ENCODE measurements at regions not wholly inside any gene's neighbourhood (a gene's known extent, or its start where the extent isn't known, plus 50 kb on each side); places are given as distances from the start of the nearest gene placed in this dataset.

DNA sequence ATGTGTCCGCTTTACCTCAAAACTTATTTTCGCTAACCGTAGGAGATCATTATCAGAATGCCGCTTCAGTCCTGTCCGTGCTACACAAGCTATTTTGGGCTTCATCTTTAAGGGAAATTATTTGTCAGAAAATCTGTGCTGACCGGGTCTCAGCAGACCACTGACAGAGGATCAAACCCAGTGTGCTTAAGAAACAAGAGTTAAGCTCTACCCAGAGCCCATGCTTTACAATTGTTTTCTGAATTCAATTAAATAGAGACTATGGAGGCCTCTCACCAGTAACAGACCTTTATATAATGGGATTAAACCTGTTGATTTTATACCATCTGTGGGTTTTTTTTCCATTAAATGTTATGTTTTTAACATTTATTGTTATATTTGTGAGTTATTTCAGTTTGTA, 1956.7 kb upstream of the PIK3C3 start:
- DNase-seq (ENCODE audit: low spot score): no peak

DNA sequence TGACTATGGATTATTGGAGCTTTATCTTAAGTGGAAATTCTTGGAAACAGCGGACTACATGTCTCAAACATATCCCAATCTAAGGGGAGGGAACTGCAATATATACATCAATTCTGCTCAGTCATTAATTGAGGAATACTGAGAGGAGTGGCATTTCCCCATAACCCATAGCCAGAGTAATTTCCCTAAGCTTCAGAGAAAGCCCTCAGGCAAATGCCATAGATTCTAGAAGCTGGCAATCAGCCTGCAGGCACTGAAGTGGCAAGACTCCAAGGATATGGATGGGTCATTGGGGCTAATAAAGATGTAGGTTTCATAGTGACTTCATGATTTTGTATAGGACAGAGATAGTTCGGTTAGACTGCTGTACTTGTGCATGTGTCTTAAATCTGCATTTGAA, 1960.5 kb upstream of the PIK3C3 start:
- no peak for DNase-seq (ENCODE audit: low spot score)

DNA sequence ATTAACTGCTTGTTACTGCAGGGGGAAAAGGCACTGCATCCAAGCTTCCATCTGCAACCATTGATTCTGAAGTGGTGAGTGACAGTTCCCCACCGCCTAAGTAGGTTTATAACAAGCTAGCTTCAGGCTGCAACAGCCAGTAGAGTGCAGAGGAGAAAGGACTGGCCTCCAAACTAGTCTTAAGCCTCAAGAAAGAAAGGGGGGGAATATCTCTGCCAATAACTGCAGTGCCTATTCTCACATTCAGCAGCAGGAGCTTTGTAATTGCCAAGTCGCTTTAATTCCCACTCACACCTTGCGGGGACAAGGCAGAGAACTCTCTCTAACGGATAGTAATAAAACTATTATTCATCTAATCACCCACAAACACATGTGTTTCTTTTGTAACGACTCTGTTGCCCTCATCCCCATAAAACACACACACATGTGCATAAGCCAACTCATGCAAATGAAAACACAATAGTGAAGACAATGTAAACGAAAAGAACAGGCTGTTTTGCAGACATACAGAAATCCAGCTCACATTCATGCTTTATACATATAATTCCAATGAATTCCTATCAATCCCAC, 1963.3 kb upstream of the PIK3C3 start:
- DNase-seq (ENCODE audit: low spot score): no peak

DNA sequence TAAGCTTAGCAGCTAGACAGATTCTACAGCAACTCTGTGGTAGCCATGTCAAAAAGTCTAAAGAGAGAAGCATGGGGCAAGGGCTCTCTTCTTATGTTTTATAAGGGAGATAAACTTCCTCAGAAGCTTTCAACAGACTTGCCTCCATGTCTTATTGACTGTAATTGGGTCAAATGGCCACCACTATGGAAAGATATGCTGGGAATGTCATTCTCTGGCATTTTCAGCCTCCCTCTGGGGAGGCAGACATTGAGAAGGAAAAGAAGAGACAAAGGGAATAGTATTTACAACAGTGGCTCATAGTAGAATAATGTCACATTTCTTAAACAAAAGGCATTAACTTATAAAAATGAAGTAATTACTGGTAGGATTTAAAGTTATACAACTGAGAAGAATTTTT, 1964.5 kb upstream of the PIK3C3 start:
- DNase-seq (ENCODE audit: low spot score): no peak

DNA sequence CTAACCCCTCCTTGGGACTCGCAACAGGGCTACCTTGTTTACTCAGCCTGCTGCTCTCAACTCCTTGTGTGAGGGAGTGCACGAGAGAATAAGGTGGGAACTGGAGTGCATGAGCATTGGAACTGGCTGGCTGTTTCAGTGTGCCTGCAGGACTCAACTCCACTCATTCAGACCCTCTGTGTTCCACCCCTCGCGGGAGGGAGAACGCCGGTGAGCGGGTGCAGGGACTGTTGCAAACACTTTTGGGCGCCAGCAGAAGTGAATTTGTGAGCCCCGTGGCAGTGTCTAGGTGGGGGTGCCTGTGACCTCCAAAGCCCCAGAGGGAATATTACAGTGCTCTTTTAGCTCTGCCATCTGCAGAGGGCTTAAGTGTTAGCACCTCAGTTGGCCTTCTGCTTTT, 1978.3 kb upstream of the PIK3C3 start:
- no peak for DNase-seq (ENCODE audit: low spot score)

DNA sequence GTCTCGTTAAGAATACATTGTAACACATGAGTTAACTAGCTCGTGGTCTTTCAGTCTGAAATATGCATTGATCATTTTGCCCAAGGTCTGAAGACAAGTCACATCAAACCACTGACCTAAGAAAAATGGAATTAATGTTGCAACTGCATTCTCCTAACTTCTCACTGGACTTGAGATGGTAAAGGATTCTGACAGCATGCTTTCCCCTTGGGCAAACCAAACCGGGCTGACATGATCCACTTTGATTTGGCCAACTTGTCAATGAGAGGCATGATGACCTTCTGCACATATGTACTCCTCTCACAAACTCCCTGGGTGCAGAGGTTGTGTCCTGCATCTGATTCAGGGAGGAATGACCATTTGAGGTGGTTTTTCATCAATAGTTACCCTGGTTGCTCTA, 1982.5 kb upstream of the PIK3C3 start:
- no peak for DNase-seq (ENCODE audit: low spot score)

DNA sequence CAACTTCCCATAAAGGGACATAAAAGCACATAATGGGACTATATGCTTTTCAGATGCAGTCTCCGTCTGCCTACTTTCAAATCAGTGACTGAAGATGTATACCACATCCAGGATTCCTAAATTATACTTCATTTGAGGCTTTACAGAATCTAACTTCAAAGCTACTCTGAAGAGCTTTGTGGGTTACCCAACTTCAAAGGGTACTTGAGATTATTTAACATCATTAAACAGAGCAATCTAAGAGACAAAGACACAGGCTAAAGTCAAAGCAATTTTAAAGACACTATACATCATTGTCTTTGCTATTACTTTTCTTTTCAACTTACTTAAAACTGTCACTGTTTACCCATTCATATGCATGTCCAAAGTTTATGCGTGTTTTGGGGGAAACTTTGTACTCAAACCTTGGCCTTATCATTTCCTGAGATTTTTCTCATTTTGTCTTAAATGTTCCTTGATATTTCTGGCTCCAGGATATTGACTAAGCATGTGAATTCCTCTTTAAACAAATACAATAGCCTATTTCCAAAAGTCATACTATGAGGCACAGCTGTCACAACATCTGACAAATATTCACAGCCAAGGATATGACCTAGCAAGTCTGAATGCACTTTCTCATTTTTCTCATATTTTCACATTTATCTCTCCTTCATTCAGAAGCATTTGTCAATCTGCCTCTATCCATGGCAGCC, 1985.1 kb upstream of the PIK3C3 start:
- no peak for DNase-seq (ENCODE audit: low spot score)

DNA sequence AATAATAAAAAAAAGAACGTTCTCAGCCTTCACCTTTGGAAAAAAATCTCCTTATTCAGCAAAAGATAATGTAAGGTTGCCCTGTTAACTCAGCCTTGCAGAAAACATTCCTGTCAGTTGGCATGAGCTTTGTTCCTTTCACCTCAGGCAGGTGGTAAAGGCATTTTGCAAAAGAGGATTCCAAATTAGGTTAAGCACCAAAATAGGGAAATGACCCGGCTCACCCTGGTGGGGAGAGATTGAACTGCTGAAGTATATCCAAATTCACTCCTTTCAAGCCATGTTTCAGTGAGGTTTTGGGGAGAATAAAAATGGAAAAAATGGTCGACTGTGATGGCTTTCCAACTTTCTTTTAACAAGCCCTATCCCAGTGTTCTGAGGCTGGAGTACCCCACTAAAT, 1988.8 kb upstream of the PIK3C3 start:
- no peak for DNase-seq (ENCODE audit: low spot score)

DNA sequence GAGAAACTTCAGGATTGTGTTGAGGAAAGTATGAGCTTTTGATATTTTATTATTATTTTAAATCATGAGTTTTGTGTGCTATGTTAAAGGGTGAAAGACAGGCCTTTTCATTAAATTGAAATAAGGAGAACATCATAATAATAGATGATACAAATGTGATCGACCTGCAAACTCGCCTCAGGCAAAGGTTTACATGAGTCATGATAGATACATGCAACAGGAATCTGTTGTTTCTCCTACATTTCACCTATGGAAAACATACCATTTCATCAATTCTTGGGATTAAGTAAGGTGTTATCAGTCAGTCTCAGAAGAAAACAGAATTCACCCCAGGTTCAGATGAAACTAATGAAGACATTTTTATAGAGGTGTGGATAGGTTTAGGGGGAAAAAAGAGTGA, 1992.5 kb upstream of the PIK3C3 start:
- DNase-seq (ENCODE audit: low spot score): no peak

DNA sequence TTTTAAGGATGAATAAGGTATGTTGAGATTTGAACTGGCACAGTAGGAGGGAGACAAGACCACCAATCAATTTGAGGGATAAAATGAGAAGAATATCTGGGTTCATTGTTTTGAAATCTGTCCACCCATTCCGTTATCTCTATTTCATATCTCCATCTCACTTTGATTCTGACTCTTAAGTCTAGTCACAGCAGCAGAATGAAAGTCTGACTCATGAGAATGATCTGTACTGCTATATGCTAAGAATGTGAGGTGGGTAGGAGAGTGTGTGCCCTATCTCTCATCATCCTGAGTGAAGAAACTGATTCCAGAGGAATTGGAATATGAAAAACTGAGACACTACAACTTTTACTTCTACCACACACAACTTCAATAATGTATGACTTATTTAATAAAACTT, 1994.5 kb upstream of the PIK3C3 start:
- no peak for DNase-seq (ENCODE audit: low spot score)

DNA sequence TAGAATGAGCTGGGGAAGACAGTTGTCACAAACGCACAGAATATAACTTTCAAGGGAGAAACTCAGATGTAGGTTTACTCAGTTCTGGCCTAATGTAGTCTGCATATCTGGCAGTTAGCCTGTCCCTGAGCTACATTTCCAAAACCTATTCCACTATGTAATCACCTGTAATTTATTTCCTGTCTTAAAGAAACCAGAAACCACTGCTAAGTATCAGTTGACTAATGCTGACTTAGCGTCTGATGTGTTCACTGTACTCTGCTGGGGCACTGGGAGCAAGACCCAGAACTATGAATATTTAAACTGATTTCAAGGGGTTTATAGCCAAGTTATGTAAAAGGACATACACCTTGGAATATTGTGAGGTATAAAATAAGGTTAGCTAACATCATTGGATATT, 1995.2 kb upstream of the PIK3C3 start:
- no peak for DNase-seq (ENCODE audit: low spot score)

DNA sequence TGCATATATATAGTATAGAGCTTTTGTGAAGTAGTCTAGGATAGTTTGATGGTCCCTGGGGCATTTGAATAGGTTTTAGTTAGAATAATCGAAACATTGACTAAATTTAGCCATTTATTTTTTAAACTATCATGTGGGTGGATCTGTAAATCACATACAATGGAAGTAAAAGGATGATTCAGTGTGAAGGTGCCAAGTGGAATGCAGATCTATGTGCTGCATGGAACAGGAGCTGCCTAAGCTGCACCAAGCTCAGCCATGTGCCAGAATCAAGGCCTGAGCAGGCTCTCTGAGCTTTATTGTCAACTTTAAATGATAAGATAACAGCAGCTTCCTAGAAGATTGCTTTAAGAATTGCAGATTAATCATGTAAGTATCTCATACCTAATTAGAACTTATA, 1996.2 kb upstream of the PIK3C3 start:
- no peak for DNase-seq (ENCODE audit: low spot score)

DNA sequence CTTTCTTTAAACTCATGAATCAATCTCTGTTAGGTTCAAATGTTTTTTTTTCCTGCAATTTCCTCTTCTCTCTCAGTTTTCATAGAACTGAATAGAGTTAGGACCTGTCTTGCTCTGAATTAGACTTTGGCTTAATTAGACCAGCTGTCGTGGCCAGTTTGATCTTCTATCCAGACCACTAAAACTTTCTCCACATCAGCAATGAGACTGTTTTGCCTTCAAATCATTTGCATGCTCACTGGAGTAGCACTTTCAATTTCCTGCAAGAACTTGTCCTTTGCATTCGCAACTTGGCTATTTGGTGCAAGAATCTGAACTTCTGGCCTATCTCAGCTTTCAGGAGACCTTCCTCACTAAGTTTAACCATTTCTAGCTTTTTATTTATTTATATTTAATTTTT, 2002.2 kb upstream of the PIK3C3 start:
- DNase-seq (ENCODE audit: low spot score): no peak

DNA sequence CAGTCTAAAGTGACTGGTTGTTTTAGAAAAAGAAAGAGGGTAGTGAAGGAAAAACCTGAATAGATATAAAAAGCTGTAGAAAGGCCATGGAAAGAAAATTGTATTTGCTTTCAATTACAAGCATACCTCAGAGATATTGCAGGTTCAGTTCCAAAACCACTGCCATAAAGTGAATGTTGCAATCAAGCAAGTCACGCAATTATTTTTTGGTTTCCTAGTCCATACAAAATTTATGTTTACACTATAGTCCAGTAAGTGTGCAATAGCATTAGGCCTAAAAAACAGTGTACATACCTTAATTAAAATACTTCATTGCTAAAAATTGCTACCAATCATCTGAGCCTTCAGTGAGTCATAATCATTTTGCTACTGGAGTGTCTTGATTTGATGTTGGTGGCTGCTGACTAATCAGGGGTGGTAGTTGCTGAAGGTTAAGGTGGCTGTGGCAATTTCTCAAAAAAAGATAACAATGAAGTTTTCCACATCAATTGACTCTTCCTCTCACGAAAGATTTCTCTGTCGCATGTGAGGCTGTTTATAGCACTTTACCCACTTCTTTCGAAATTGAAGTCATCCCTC, 2003.8 kb upstream of the PIK3C3 start:
- DNase-seq (ENCODE audit: low spot score): no peak

DNA sequence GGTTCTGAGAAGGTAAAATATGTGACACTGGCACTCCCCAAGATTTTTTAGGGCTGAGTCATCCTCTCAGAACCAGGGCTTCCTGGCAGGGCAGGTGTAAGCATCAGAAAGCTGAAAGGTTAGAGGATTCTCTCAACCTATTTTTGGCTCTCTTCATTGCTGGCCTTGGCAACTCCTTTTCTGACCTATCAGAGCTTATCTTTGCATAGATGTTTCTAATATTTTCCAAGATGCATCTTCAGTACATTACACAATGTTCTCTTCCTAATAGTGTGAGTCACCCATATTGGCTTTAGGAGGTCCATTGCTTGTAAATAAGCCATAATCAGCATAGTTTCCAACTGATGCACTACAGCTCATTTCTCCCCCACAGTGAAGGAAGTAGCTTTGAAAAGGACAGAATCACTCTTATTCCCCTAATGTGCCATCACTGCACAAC, 2008.4 kb upstream of the PIK3C3 start:
- DNase-seq (ENCODE audit: low spot score): no peak

DNA sequence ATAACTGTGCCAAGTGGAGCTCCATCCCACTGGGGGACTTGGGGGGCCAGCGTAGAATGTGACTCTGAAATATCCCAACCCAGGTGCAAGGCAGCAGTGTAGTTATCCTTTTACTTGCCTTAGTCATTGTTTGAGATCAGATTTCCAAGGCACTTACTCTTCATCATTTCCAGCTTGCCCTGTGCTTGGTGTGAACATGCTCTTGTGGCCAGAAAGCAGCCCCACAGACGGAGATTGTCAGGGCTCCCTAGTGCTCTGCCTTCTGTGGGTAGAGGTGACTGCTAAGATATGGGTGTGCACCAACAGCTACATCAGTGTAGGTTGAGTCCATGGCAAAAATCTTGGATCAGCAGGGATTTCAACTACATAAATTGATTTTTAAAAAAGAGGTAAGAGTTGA, 2010.0 kb upstream of the PIK3C3 start:
- no peak for DNase-seq (ENCODE audit: low spot score)

DNA sequence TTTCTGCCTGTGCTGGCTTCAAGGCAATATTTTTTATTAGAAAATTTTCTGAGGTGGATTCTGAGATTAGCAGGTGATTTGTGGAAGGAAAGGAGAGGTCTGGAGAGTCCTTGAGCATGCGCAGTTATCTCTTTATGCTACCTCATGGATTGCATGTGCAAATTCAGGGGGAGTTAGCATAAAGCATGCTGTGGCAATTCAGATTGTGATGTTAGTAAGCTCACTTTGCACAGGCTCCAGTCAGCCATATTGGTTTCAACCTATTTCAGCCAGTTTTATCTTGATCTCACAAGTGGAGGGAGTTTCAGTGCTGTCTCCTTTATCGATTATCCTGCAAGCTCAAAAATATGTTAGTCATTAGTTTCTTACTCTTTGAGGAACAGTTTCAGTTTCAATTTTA, 2012.3 kb upstream of the PIK3C3 start:
- no peak for DNase-seq (ENCODE audit: low spot score)

DNA sequence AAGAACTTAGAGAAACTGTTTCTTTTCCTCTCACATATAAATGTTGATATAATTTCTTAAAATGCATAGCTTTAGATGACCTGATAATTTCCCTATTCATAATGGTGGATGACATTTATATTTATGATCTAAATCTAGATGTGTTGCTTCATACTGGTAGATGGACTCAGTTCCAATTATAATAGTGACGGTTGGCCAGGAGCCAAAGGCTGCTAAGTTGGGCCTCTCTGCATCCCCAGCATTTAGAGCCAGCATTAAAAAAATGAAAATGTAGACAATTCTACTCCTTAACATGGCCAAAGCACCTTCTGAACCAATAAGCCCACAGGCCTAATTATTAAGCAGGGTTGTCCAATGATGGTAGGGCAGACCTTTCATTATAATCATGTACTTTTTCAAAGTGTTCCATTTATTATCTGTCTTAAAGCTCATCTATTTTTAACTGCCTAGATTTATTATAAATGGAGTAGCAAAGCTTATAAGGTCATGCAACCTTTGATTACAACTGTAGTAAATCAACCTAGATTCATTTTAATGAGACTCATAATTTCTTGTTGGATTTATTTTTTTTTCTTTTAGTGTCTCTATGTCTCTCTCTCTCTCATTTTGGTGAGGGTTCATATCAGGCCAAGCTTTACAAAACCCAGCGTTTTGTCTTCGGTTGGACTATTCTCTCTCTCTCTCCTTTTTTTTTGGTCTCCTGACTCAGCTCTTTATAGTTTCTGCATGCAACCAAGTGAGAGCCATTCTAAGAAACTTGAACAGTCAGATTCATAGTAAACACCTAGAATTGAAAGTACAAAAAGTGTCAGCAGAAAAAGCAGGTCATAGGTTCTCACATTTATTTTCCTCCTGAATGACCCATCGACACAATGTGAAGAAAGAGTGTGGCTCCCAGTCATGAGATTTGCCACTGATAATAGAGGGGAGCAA, 2016.1 kb upstream of the PIK3C3 start:
- DNase-seq (ENCODE audit: low spot score): no peak

DNA sequence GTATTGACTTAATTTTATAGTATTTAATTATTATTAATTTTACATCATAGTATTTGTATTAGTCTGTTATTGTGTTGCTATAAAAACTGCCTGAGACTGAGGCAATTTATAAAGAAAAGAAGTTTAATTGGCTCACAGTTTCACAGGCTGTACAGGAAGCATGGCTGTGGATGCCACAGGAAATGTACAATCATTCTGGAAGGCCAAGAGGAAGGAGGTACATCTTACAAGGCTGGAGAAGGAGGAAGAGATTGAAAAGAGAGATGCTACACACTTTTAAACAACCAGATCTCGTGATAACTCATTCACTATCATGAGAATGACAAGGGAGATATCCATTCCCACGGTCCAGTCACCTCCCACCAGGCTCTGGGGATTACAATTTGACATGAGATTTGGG, 2019.4 kb upstream of the PIK3C3 start:
- DNase-seq (ENCODE audit: low spot score): no peak

DNA sequence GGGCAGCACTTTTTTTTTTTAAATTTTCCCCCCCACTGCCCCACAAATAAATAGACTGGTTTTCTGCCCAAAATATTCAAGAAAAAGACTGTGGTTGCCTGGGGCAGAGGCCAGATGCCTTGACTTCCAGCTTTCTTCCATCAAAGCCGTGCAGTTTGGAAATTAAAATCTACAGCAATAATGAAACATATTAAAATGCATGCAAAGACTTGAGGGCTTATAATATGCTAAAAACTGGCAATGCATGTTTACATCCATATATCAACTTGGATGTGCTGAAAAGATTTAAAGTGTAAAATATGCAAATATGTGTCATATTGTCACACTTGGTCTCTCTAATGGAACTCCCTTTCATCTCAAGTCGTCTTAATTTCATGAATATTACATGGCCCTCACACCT, 2036.2 kb upstream of the PIK3C3 start:
- DNase-seq (ENCODE audit: low spot score): no peak

DNA sequence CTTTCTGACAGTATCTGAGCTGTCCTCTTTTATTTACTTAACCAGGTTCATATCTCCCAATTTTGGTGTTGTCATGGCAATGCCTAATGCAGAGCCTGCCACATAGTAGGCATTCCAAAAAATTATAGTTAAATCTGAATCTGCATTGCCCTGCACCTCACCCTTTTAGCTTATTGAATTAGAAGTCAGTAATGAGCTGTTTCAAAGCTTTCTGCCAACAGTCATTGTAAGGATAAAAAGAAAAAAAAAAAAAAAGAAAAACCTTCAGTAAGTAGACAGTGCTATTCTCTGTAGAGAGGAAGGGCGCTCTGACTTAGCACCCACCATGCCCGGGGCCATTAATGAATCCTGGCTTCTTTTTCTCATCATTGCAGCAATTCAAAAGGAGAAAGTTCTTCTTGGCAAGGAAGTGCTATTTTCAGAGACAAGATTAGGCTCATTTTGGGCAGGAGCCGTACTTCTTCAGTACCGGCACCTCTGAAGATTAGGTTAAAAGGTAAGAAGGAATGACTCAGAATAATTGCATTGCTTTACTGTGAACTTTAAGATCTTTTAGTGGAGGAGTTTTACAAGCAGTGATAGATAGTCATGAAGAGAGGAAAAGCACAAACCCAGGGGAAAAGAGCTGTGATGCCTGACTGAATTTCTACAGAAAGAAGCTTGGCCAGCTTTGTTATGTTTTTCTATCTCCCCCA, 2041.2 kb upstream of the PIK3C3 start:
- no peak for DNase-seq (ENCODE audit: low spot score)

DNA sequence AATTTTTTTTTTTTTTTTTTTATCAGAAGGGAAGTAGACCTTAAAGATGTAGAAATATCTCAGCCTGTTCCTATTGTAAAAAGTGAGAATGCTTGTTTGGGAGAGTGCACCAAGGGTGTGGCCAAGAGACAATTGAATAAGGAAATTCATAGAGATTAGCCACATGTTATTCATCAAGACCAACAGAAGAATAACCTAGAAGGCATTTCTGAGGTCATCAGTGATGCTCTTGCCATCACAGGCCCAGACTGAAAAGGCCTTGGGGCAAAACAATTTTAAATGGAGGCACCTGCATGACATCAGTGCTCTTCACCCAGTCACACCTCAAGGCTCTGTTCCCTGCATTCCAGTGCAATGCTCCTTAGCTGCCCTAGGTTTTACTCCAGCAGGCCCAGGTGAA, 2043.3 kb upstream of the PIK3C3 start:
- DNase-seq (ENCODE audit: low spot score): no peak

Measured in Ammon's horn (tissue), 1 donor.